ENCODE measurements at regions not wholly inside any gene's neighbourhood (a gene's known extent, or its start where the extent isn't known, plus 50 kb on each side); places are given as distances from the start of the nearest gene placed in this dataset.

GRCh38 chrX:40373025-40373424 lies 207.7 kb upstream of the ATP6AP2 start:
- H3K4me2 ChIP-seq (ENCODE audit: insufficient read depth, low read length), result no peak overlapping the region
- no peak for FAIRE-seq
- no peak for DNase-seq (ENCODE audit: low read depth, low spot score)
- H4K20me1 ChIP-seq (replicated peaks; ENCODE audit: control insufficient read depth, extremely low read depth, insufficient read depth, low read length), result no peaks in the 10 kb centered on the region
- H3K9ac ChIP-seq (replicated peaks; ENCODE audit: extremely low read depth, insufficient read depth, low read length), result no peak overlapping the region
- POLR2A ChIA-PET, result no interaction called here
- H3K4me1 ChIP-seq (ENCODE audit: control insufficient read depth, extremely low read depth, insufficient read depth, low read length), result no peaks in the 10 kb centered on the region
- H3K9me1 ChIP-seq (replicated peaks; ENCODE audit: control insufficient read depth, extremely low read depth, insufficient read depth, low read length), result no peaks in the 10 kb centered on the region
- H2AFZ ChIP-seq (ENCODE audit: low read depth, low read length), result no peak overlapping the region
- dilution Hi-C loops (cut with MboI; ENCODE audit: extremely low pct_ligation_motif_present, low sequenced_read_pairs) (no loop called here), intact Hi-C loops (cut with micrococcal nuclease) (no loop called here)
- no peaks in the 10 kb centered on the region for H3K36me3 ChIP-seq (ENCODE audit: control insufficient read depth in 2 of 2, extremely low read depth in 1 of 2, insufficient read depth in 2 of 2, low read length in 2 of 2)
- H3K27ac ChIP-seq (ENCODE audit: insufficient read depth, low read depth, low read length), result no peak overlapping the region
- no peaks in the 10 kb centered on the region for H3K27me3 ChIP-seq (ENCODE audit: control insufficient read depth in 2 of 2, insufficient read depth in 2 of 2, low read length in 2 of 2)
- H3K4me3 ChIP-seq (replicated peaks in 1 of 3; ENCODE audit: insufficient read depth in 1 of 3, low read depth in 1 of 3, low read length in 3 of 3), result no peak overlapping the region
- BruUV-seq (replicated peaks), result no TSS peak
- TF ChIP-seq CTCF (IDR thresholded peaks at IDR 0.05; ENCODE audit: extremely low read depth in 1 of 2, insufficient read depth in 1 of 2, low read depth in 1 of 2, low read length in 2 of 2) (no peak), MAX (IDR thresholded peaks at IDR 0.05; ENCODE audit: insufficient read depth, insufficient read length) (no peak), MYC (IDR thresholded peaks at IDR 0.05; ENCODE audit: low read depth, low read length) (no peak), GATA2 (IDR thresholded peaks at IDR 0.05; ENCODE audit: insufficient read depth, insufficient read length, low read depth, low read length) (no peak), JUN (IDR thresholded peaks at IDR 0.05; ENCODE audit: borderline replicate concordance, insufficient read depth, insufficient read length, low read depth) (no peak)
- no peaks in the 10 kb centered on the region for H3K9me3 ChIP-seq (replicated peaks; ENCODE audit: control insufficient read depth, insufficient read depth, low read length)
- CTCF ChIA-PET, result no interaction called here
- no peaks in the 10 kb centered on the region for H3K79me2 ChIP-seq (ENCODE audit: control insufficient read depth, insufficient read depth, low read length)

- no peak for FAIRE-seq
- BruUV-seq (replicated peaks), result no TSS peak
- H3K9me3 ChIP-seq (replicated peaks; ENCODE audit: control insufficient read depth, insufficient read depth, low read length), result no peaks in the 10 kb centered on the region
- H2AFZ ChIP-seq (ENCODE audit: low read depth, low read length), result no peak overlapping the region
- CTCF ChIA-PET, result no interaction called here
- dilution Hi-C loops (cut with MboI; ENCODE audit: extremely low pct_ligation_motif_present, low sequenced_read_pairs), result no loop called here
- H3K4me2 ChIP-seq (ENCODE audit: insufficient read depth, low read length), result no peak overlapping the region
- intact Hi-C loops (cut with micrococcal nuclease), result no loop called here
- H4K20me1 ChIP-seq (replicated peaks; ENCODE audit: control insufficient read depth, extremely low read depth, insufficient read depth, low read length), result no peaks in the 10 kb centered on the region
- no peaks in the 10 kb centered on the region for H3K27me3 ChIP-seq (ENCODE audit: control insufficient read depth in 2 of 2, insufficient read depth in 2 of 2, low read length in 2 of 2)
- H3K79me2 ChIP-seq (ENCODE audit: control insufficient read depth, insufficient read depth, low read length), result no peaks in the 10 kb centered on the region
- H3K9ac ChIP-seq (replicated peaks; ENCODE audit: extremely low read depth, insufficient read depth, low read length), result no peak overlapping the region
- POLR2A ChIA-PET, result no interaction called here
- TF ChIP-seq POLR2AphosphoS5 (IDR thresholded peaks at IDR 0.05; ENCODE audit: insufficient read depth, low read depth, low read length), result no peak
- no peak for TF ChIP-seq FOS (IDR thresholded peaks at IDR 0.05; ENCODE audit: borderline replicate concordance, insufficient read depth, low read length)
- TF ChIP-seq MAX (IDR thresholded peaks at IDR 0.05; ENCODE audit: insufficient read depth, insufficient read length), result no peak
- TF ChIP-seq MYC (IDR thresholded peaks at IDR 0.05; ENCODE audit: low read depth, low read length), result no peak
- no peak for TF ChIP-seq CTCF (IDR thresholded peaks at IDR 0.05; ENCODE audit: extremely low read depth in 1 of 2, insufficient read depth in 1 of 2, low read depth in 1 of 2, low read length in 2 of 2)
- no peak for TF ChIP-seq POLR2A (IDR thresholded peaks at IDR 0.05; ENCODE audit: low read depth, low read length)
- TF ChIP-seq GATA2 (IDR thresholded peaks at IDR 0.05; ENCODE audit: insufficient read depth, insufficient read length, low read depth, low read length), result no peak
- TF ChIP-seq JUN (IDR thresholded peaks at IDR 0.05; ENCODE audit: borderline replicate concordance, insufficient read depth, insufficient read length, low read depth), result no peak
- no peak for TF ChIP-seq EZH2 (IDR thresholded peaks at IDR 0.05; ENCODE audit: borderline replicate concordance, low read depth, low read length, severe bottlenecking)
- H3K4me1 ChIP-seq (ENCODE audit: control insufficient read depth, extremely low read depth, insufficient read depth, low read length), result no peaks in the 10 kb centered on the region
- no peak overlapping the region for H3K27ac ChIP-seq (ENCODE audit: insufficient read depth, low read depth, low read length)
- no peaks in the 10 kb centered on the region for H3K36me3 ChIP-seq (ENCODE audit: control insufficient read depth in 2 of 2, extremely low read depth in 1 of 2, insufficient read depth in 2 of 2, low read length in 2 of 2)
- H3K9me1 ChIP-seq (replicated peaks; ENCODE audit: control insufficient read depth, extremely low read depth, insufficient read depth, low read length), result no peaks in the 10 kb centered on the region
- no peak for DNase-seq (ENCODE audit: low read depth, low spot score)
- no peak overlapping the region for H3K4me3 ChIP-seq (replicated peaks in 1 of 3; ENCODE audit: insufficient read depth in 1 of 3, low read depth in 1 of 3, low read length in 3 of 3)
These were observed 209.4 kb upstream of the ATP6AP2 start for GRCh38 chrX:40371376-40371775.

Data from endothelial cell of umbilical vein (primary cell).